ENCODE measurements at regions not wholly inside any gene's neighbourhood (a gene's known extent, or its start where the extent isn't known, plus 50 kb on each side); places are given as distances from the start of the nearest gene placed in this dataset.

- no peak for DNase-seq (ENCODE audit: low read depth in 1 of 2, low spot score in 1 of 2)
- TF ChIP-seq JUND (IDR thresholded peaks at IDR 0.05; ENCODE audit: low read depth) = no peak
- in situ Hi-C loops (cut with HindIII; ENCODE audit: low pct_unique_long_range_greater_than_20kb, low sequenced_read_pairs) = no loop called here
Observed at GRCh38 chr12:30046376-30046775, 262.6 kb upstream of the TMTC1 start.

GRCh38 chr12:30045171-30045570 lies 261.4 kb upstream of the TMTC1 start:
- in situ Hi-C loops (cut with HindIII; ENCODE audit: low pct_unique_long_range_greater_than_20kb, low sequenced_read_pairs) = no loop called here
- no peak for TF ChIP-seq JUND (IDR thresholded peaks at IDR 0.05; ENCODE audit: low read depth)
- no peak for DNase-seq (ENCODE audit: low read depth in 1 of 2, low spot score in 1 of 2)

GRCh38 chr12:30044206-30044605 lies 260.5 kb upstream of the TMTC1 start:
- DNase-seq (ENCODE audit: low read depth in 1 of 2, low spot score in 1 of 2) = no peak
- no peak for TF ChIP-seq JUND (IDR thresholded peaks at IDR 0.05; ENCODE audit: low read depth)
- in situ Hi-C loops (cut with HindIII; ENCODE audit: low pct_unique_long_range_greater_than_20kb, low sequenced_read_pairs) = no loop called here

- in situ Hi-C loops (cut with HindIII; ENCODE audit: low pct_unique_long_range_greater_than_20kb, low sequenced_read_pairs) = no loop called here
- no peak for DNase-seq (ENCODE audit: low read depth in 1 of 2, low spot score in 1 of 2)
- TF ChIP-seq JUND (IDR thresholded peaks at IDR 0.05; ENCODE audit: low read depth) = no peak
Observed at GRCh38 chr12:30043151-30043847, 259.6 kb upstream of the TMTC1 start.

GRCh38 chr12:30041096-30041495 lies 257.4 kb upstream of the TMTC1 start:
- in situ Hi-C loops (cut with HindIII; ENCODE audit: low pct_unique_long_range_greater_than_20kb, low sequenced_read_pairs) = no loop called here
- TF ChIP-seq JUND (IDR thresholded peaks at IDR 0.05; ENCODE audit: low read depth) = no peak
- no peak for DNase-seq (ENCODE audit: low read depth in 1 of 2, low spot score in 1 of 2)

GRCh38 chr12:30030693-30031374 lies 247.1 kb upstream of the TMTC1 start:
- in situ Hi-C loops (cut with HindIII; ENCODE audit: low pct_unique_long_range_greater_than_20kb, low sequenced_read_pairs) = no loop called here
- no peak for DNase-seq (ENCODE audit: low read depth in 1 of 2, low spot score in 1 of 2)
- TF ChIP-seq JUND (IDR thresholded peaks at IDR 0.05; ENCODE audit: low read depth) = no peak

- DNase-seq (ENCODE audit: low read depth in 1 of 2, low spot score in 1 of 2) = no peak
- in situ Hi-C loops (cut with HindIII; ENCODE audit: low pct_unique_long_range_greater_than_20kb, low sequenced_read_pairs) = no loop called here
- no peak for TF ChIP-seq JUND (IDR thresholded peaks at IDR 0.05; ENCODE audit: low read depth)
Observed at GRCh38 chr12:30026621-30027234, 243.0 kb upstream of the TMTC1 start.

- no peak for DNase-seq (ENCODE audit: low read depth in 1 of 2, low spot score in 1 of 2)
- in situ Hi-C loops (cut with HindIII; ENCODE audit: low pct_unique_long_range_greater_than_20kb, low sequenced_read_pairs) = no loop called here
Observed at GRCh38 chr12:30025317-30025716, 241.6 kb upstream of the TMTC1 start.

GRCh38 chr12:30023186-30023585 lies 239.4 kb upstream of the TMTC1 start:
- DNase-seq (ENCODE audit: low read depth in 1 of 2, low spot score in 1 of 2) = no peak
- TF ChIP-seq JUND (IDR thresholded peaks at IDR 0.05; ENCODE audit: low read depth) = no peak
- in situ Hi-C loops (cut with HindIII; ENCODE audit: low pct_unique_long_range_greater_than_20kb, low sequenced_read_pairs) = no loop called here

More at GRCh38 chr12:30025317-30025716, 241.6 kb upstream of the TMTC1 start:
- TF ChIP-seq JUND (IDR thresholded peaks at IDR 0.05; ENCODE audit: low read depth) = no peak

GRCh38 chr12:30021051-30021833 lies 237.5 kb upstream of the TMTC1 start:
- in situ Hi-C loops (cut with HindIII; ENCODE audit: low pct_unique_long_range_greater_than_20kb, low sequenced_read_pairs) = no loop called here
- TF ChIP-seq JUND (IDR thresholded peaks at IDR 0.05; ENCODE audit: low read depth) = no peak
- no peak for DNase-seq (ENCODE audit: low read depth in 1 of 2, low spot score in 1 of 2)

GRCh38 chr12:30019366-30020140 lies 235.8 kb upstream of the TMTC1 start:
- DNase-seq (ENCODE audit: low read depth in 1 of 2, low spot score in 1 of 2) = no peak
- TF ChIP-seq JUND (IDR thresholded peaks at IDR 0.05; ENCODE audit: low read depth) = no peak
- in situ Hi-C loops (cut with HindIII; ENCODE audit: low pct_unique_long_range_greater_than_20kb, low sequenced_read_pairs) = no loop called here

GRCh38 chr12:30016540-30017055 lies 232.9 kb upstream of the TMTC1 start:
- DNase-seq (ENCODE audit: low read depth in 1 of 2, low spot score in 1 of 2) = no peak
- in situ Hi-C loops (cut with HindIII; ENCODE audit: low pct_unique_long_range_greater_than_20kb, low sequenced_read_pairs) = no loop called here
- TF ChIP-seq JUND (IDR thresholded peaks at IDR 0.05; ENCODE audit: low read depth) = no peak
